Upper lobe of left lung (tissue), 6 donors: ENCODE measurements at regions not wholly inside any gene's neighbourhood (a gene's known extent, or its start where the extent isn't known, plus 50 kb on each side); places are given as distances from the start of the nearest gene placed in this dataset.

Source experiments
- ATAC-seq, 2 donors: fragments of 200-7000 bp; cut with Tn5 transposase; one replicate each; pipeline ENCODE4 v1.9.1; 2022; ENCODE audit warnings: mild to moderate bottlenecking in 2 of 2, moderate library complexity in 2 of 2; ENCODE audit not compliant: low FRiP score in 2 of 2
- DNase-seq, 2 donors: peaks; one replicate each; pipeline ENCODE4 v3.0.0-alpha.2; 2019 to 2020
- H3K27ac ChIP-seq, 4 donors: fragments of 200-600 bp; sonication (generic); one replicate each; pipeline ENCODE4 v1.5.1; 2016 to 2019
- H3K27me3 ChIP-seq, 4 donors: fragments of 200-600 bp; sonication (generic); one replicate each; pipeline ENCODE4 v1.5.1; 2017 to 2019
- H3K36me3 ChIP-seq, 4 donors: fragments of 200-600 bp; sonication (generic); one replicate each; pipeline ENCODE4 v1.5.1; 2016 to 2019
- H3K4me1 ChIP-seq, 4 donors: fragments of 200-600 bp; sonication (generic); one replicate each; pipeline ENCODE4 v1.5.1; 2018 to 2019
- H3K4me3 ChIP-seq, 4 donors: fragments of 200-600 bp; sonication (generic); one replicate each; pipeline ENCODE4 v1.5.1; 2017 to 2019; ENCODE audit warnings: mild to moderate bottlenecking in 2 of 4, moderate library complexity in 1 of 4
- H3K9me3 ChIP-seq, 4 donors: fragments of 200-600 bp; sonication (generic); one replicate each; pipeline ENCODE4 v1.5.1; 2018 to 2019
- CTCF ChIP-seq, 6 experiments: fragments of 450-650 bp in 4 of 6; fragments of 200-600 bp in 2 of 6; sonication (generic) in 2 of 6; IDR thresholded peaks; one replicate each; pipeline ENCODE4 v1.5.1; 2016 to 2019; ENCODE audit warnings: antibody characterized with exemption in 6 of 6
- EP300 ChIP-seq, 4 donors: sonication (generic); formaldehyde crosslinking; IDR thresholded peaks; one replicate each; pipeline ENCODE4 v1.5.1; 2017; ENCODE audit warnings: antibody characterized with exemption in 4 of 4, control low read depth in 2 of 4
- POLR2A ChIP-seq, 4 donors: fragments of 450-650 bp; IDR thresholded peaks; one replicate each; pipeline ENCODE4 v1.5.1; 2016 to 2017; ENCODE audit warnings: antibody characterized with exemption in 4 of 4, mild to moderate bottlenecking in 2 of 4
- POLR2AphosphoS5 ChIP-seq, 2 donors: sonication (generic); formaldehyde crosslinking; IDR thresholded peaks; one replicate each; pipeline ENCODE4 v1.5.1; 2017; ENCODE audit warnings: antibody characterized with exemption in 2 of 2
- WGBS, 2 donors: methylation state at CpG; one replicate each; pipeline ENCODE4 v1.1.5; 2017 to 2018; 5-methylcytosine and 5-hydroxymethylcytosine counted together
- donor health status: DM: no; HTN: no; CAD: no; lungs with moderate emphysema.
- donor health status: DM: no; HTN: yes; CAD: no; lungs with severe emphysema.

GRCh38 chr6:26250698-26251044 is 114.3 kb upstream of the BTN3A2 start:
- Histone ChIP-seq H3K4me3 (peak overlapping the region; percentile 3 to 59 (median 49)), H3K4me1 (peaks cover 0 to 19% (median 6%) of the 10 kb centered on the region in 4 donors), H3K27me3 (peaks cover 0 to 8% (median 2%) of the 10 kb centered on the region in 4 donors), H3K9me3 (no peaks in the 10 kb centered on the region), H3K36me3 (no peaks in the 10 kb centered on the region), H3K27ac (peak overlapping the region in 3 of 4 donors; percentile 81 to 90 (median 88))
- 2% methylated on average over 9 of the region's 9 CpGs for WGBS, 2 donors
- no peak for DNase-seq
- ATAC-seq: peak in 1 of 2 donors; percentile 52
- TF ChIP-seq POLR2A (IDR thresholded peaks at IDR 0.05) (no peak), CTCF (IDR thresholded peaks at IDR 0.05) (no peak), POLR2AphosphoS5 (IDR thresholded peaks at IDR 0.05) (no peak), EP300 (IDR thresholded peaks at IDR 0.05) (no peak)

- peak; percentile 71 to 79 for DNase-seq
- H3K27me3 ChIP-seq: peaks cover 0 to 8% (median 2%) of the 10 kb centered on the region in 4 donors
- WGBS, 2 donors: 3 to 4% methylated on average over 20 to 32 of the region's 32 CpGs
- no peaks in the 10 kb centered on the region for H3K9me3 ChIP-seq
- H3K36me3 ChIP-seq: no peaks in the 10 kb centered on the region
- H3K27ac ChIP-seq: peak overlapping the region; percentile 64 to 90 (median 80)
- peaks cover 0 to 19% (median 6%) of the 10 kb centered on the region in 4 donors for H3K4me1 ChIP-seq
- peak overlapping the region; percentile 42 to 59 (median 49) for H3K4me3 ChIP-seq
- ATAC-seq: peak in 1 of 2 donors; percentile 57
- TF ChIP-seq EP300 (IDR thresholded peaks at IDR 0.05) (no peak), POLR2AphosphoS5 (IDR thresholded peaks at IDR 0.05) (peak in 1 of 2 donors; percentile 79), CTCF (IDR thresholded peaks at IDR 0.05) (no peak), POLR2A (IDR thresholded peaks at IDR 0.05) (peak in 2 of 4 donors; percentile 66 to 86)
Observed at GRCh38 chr6:26251354-26252076, 113.5 kb upstream of the BTN3A2 start.

- H3K27ac ChIP-seq: peak overlapping the region; percentile 64 to 90 (median 80)
- peaks cover 0 to 19% (median 6%) of the 10 kb centered on the region in 4 donors for H3K4me1 ChIP-seq
- no peak for TF ChIP-seq POLR2A (IDR thresholded peaks at IDR 0.05)
- no peak for TF ChIP-seq CTCF (IDR thresholded peaks at IDR 0.05)
- TF ChIP-seq EP300 (IDR thresholded peaks at IDR 0.05): no peak
- no peaks in the 10 kb centered on the region for H3K9me3 ChIP-seq
- DNase-seq: no peak
- peaks cover 0 to 8% (median 2%) of the 10 kb centered on the region in 4 donors for H3K27me3 ChIP-seq
- 24 to 36% methylated on average over 5 of the region's 5 CpGs for WGBS, 2 donors
- ATAC-seq: no peak
- no peaks in the 10 kb centered on the region for H3K36me3 ChIP-seq
- peak overlapping the region in 3 of 4 donors; percentile 45 to 59 (median 53) for H3K4me3 ChIP-seq
Observed at GRCh38 chr6:26252077-26252472, 112.9 kb upstream of the BTN3A2 start.

- Histone ChIP-seq H3K9me3 (no peaks in the 10 kb centered on the region), H3K27ac (no peak overlapping the region), H3K4me3 (no peak overlapping the region), H3K36me3 (no peaks in the 10 kb centered on the region), H3K4me1 (peaks cover 0 to 10% (median 5%) of the 10 kb centered on the region in 4 donors), H3K27me3 (peaks cover 0 to 8% (median 2%) of the 10 kb centered on the region in 4 donors)
- WGBS, 2 donors: 90 to 91% methylated on average over 4 of the region's 4 CpGs
- DNase-seq (no peak), ATAC-seq (no peak)
- TF ChIP-seq EP300 (IDR thresholded peaks at IDR 0.05) (no peak), CTCF (IDR thresholded peaks at IDR 0.05) (no peak), POLR2AphosphoS5 (IDR thresholded peaks at IDR 0.05) (no peak), POLR2A (IDR thresholded peaks at IDR 0.05) (no peak)
Observed at GRCh38 chr6:26254724-26255123, 110.3 kb upstream of the BTN3A2 start.

- TF ChIP-seq POLR2A (IDR thresholded peaks at IDR 0.05): no peak
- no peak for TF ChIP-seq EP300 (IDR thresholded peaks at IDR 0.05)
- TF ChIP-seq POLR2AphosphoS5 (IDR thresholded peaks at IDR 0.05): no peak
- no peak for TF ChIP-seq CTCF (IDR thresholded peaks at IDR 0.05)
- ATAC-seq (no peak), DNase-seq (no peak)
- 64 to 66% methylated on average over 7 of the region's 7 CpGs for WGBS, 2 donors
- Histone ChIP-seq H3K27me3 (no peaks in the 10 kb centered on the region), H3K36me3 (no peaks in the 10 kb centered on the region), H3K9me3 (no peaks in the 10 kb centered on the region), H3K4me1 (no peaks in the 10 kb centered on the region), H3K27ac (no peak overlapping the region), H3K4me3 (no peak overlapping the region)
Observed at GRCh38 chr6:26257272-26257671, 107.7 kb upstream of the BTN3A2 start.
